ENCODE measurements at regions not wholly inside any gene's neighbourhood (a gene's known extent, or its start where the extent isn't known, plus 50 kb on each side); places are given as distances from the start of the nearest gene placed in this dataset.

- no peaks in the 10 kb centered on the region for H3K36me3 Mint-ChIP-seq (ENCODE audit: low read depth)
- no peaks in the 10 kb centered on the region for H3K79me2 ChIP-seq (replicated peaks; ENCODE audit: insufficient read depth)
- no peaks in the 10 kb centered on the region for H3K4me1 Mint-ChIP-seq
- TF ChIP-seq ZNF114 (CRISPR knock-in tag; IDR thresholded peaks at IDR 0.05) (no peak), CREB1 (CRISPR knock-in tag; IDR thresholded peaks at IDR 0.05; ENCODE audit: low read depth) (no peak), EZH2phosphoT487 (IDR thresholded peaks at IDR 0.05; ENCODE audit: unreplicated experiment) (no peak), POLR2AphosphoS5 (IDR thresholded peaks at IDR 0.05; ENCODE audit: low read depth) (no peak), ZNF462 (CRISPR knock-in tag; IDR thresholded peaks at IDR 0.05) (no peak), NANOG (IDR thresholded peaks at IDR 0.05; ENCODE audit: borderline replicate concordance) (no peak)
- H3K4me3 ChIP-seq: no peak overlapping the region
- no peaks in the 10 kb centered on the region for H3K27me3 Mint-ChIP-seq (ENCODE audit: insufficient read depth, low read depth, poor library complexity)
- no peak overlapping the region for H3K27ac Mint-ChIP-seq
- DNase-seq (ENCODE audit: low spot score): no peak
- no peaks in the 10 kb centered on the region for H3K27me3 ChIP-seq (ENCODE audit: insufficient read depth)
- no peaks in the 10 kb centered on the region for H4K20me1 ChIP-seq (replicated peaks; ENCODE audit: insufficient read depth)
- no peaks in the 10 kb centered on the region for H3F3A ChIP-seq (replicated peaks; ENCODE audit: low read depth)
- no peaks in the 10 kb centered on the region for H3K36me3 ChIP-seq (ENCODE audit: insufficient read depth)
- H3K9me2 ChIP-seq (ENCODE audit: insufficient read depth): peaks cover 29% of the 10 kb centered on the region
- no peak overlapping the region for H3K4me2 ChIP-seq
- H3K4me3 Mint-ChIP-seq: no peak overlapping the region
- no peak for ATAC-seq
- H3K9me3 Mint-ChIP-seq: no peaks in the 10 kb centered on the region
- no peak overlapping the region for H2AFZ ChIP-seq
- H3K27ac ChIP-seq (ENCODE audit: low read depth): no peak overlapping the region
- no peaks in the 10 kb centered on the region for H3K4me1 ChIP-seq (ENCODE audit: insufficient read depth)
These were observed 401.0 kb downstream of the IRS1 start for GRCh38 chr2:226398580-226398979.

- no peaks in the 10 kb centered on the region for H3F3A ChIP-seq (replicated peaks; ENCODE audit: low read depth)
- ATAC-seq (no peak), DNase-seq (ENCODE audit: low spot score) (no peak)
- no peaks in the 10 kb centered on the region for H3K36me3 Mint-ChIP-seq (ENCODE audit: low read depth)
- no peak overlapping the region for H3K4me3 Mint-ChIP-seq
- no peaks in the 10 kb centered on the region for H3K9me3 Mint-ChIP-seq
- peaks cover 32% of the 10 kb centered on the region for H3K9me2 ChIP-seq (ENCODE audit: insufficient read depth)
- H3K27me3 Mint-ChIP-seq (ENCODE audit: insufficient read depth, low read depth, poor library complexity): peaks cover 2% of the 10 kb centered on the region
- H3K36me3 ChIP-seq (ENCODE audit: insufficient read depth): no peaks in the 10 kb centered on the region
- H3K4me2 ChIP-seq: no peak overlapping the region
- H3K79me2 ChIP-seq (replicated peaks; ENCODE audit: insufficient read depth): no peaks in the 10 kb centered on the region
- H3K4me3 ChIP-seq: no peak overlapping the region
- no peaks in the 10 kb centered on the region for H3K4me1 Mint-ChIP-seq
- H4K20me1 ChIP-seq (replicated peaks; ENCODE audit: insufficient read depth): no peaks in the 10 kb centered on the region
- H2AFZ ChIP-seq: no peak overlapping the region
- no peaks in the 10 kb centered on the region for H3K27me3 ChIP-seq (ENCODE audit: insufficient read depth)
- no peak overlapping the region for H3K27ac ChIP-seq (ENCODE audit: low read depth)
- H3K4me1 ChIP-seq (ENCODE audit: insufficient read depth): no peaks in the 10 kb centered on the region
- H3K27ac Mint-ChIP-seq: no peak overlapping the region
- no peak for TF ChIP-seq EZH2phosphoT487 (IDR thresholded peaks at IDR 0.05; ENCODE audit: unreplicated experiment)
- TF ChIP-seq ZNF462 (CRISPR knock-in tag; IDR thresholded peaks at IDR 0.05): no peak
- TF ChIP-seq STAT1 (IDR thresholded peaks at IDR 0.05; ENCODE audit: unreplicated experiment): no peak
- TF ChIP-seq ZNF331 (CRISPR knock-in tag; IDR thresholded peaks at IDR 0.05; ENCODE audit: low read depth): no peak
- TF ChIP-seq NANOG (IDR thresholded peaks at IDR 0.05; ENCODE audit: borderline replicate concordance): no peak
These were observed 403.1 kb downstream of the IRS1 start for GRCh38 chr2:226396541-226396940.
